ENCODE measurements at regions not wholly inside any gene's neighbourhood (a gene's known extent, or its start where the extent isn't known, plus 50 kb on each side); places are given as distances from the start of the nearest gene placed in this dataset.

GRCh38 chr12:85725991-85726390 lies 110.2 kb downstream of the RASSF9 start:
- ChIA-PET POLR2A (no interaction called here), CTCF (interaction anchor here (1.8 kb wide), 1 partner anchor 142 kb away, joined by 8 read pairs; no protein-coding TSS in a partner anchor)
- DNase-seq (ENCODE audit: low read depth, low spot score) = no peak
- TF ChIP-seq CTCF (IDR thresholded peaks at IDR 0.05; ENCODE audit: insufficient read depth, low read length, missing control alignments) = no peak
- H3K4me3 ChIP-seq (ENCODE audit: low read depth, low read length) = no peak overlapping the region

GRCh38 chr12:85733221-85733840 lies 102.9 kb downstream of the RASSF9 start:
- no peak for DNase-seq (ENCODE audit: low read depth, low spot score)
- no peak for TF ChIP-seq CTCF (IDR thresholded peaks at IDR 0.05; ENCODE audit: insufficient read depth, low read length, missing control alignments)
- ChIA-PET CTCF (no interaction called here), POLR2A (no interaction called here)
- no peak overlapping the region for H3K4me3 ChIP-seq (ENCODE audit: low read depth, low read length)

- POLR2A ChIA-PET = no interaction called here
- TF ChIP-seq CTCF (IDR thresholded peaks at IDR 0.05; ENCODE audit: insufficient read depth, low read length, missing control alignments) = no peak
- no peak overlapping the region for H3K4me3 ChIP-seq (ENCODE audit: low read depth, low read length)
- CTCF ChIA-PET = no interaction called here
- no peak for DNase-seq (ENCODE audit: low read depth, low spot score)
Observed at GRCh38 chr12:85733984-85734383, 102.2 kb downstream of the RASSF9 start.

- no peak overlapping the region for H3K4me3 ChIP-seq (ENCODE audit: low read depth, low read length)
- TF ChIP-seq CTCF (IDR thresholded peaks at IDR 0.05; ENCODE audit: insufficient read depth, low read length, missing control alignments) = no peak
- DNase-seq (ENCODE audit: low read depth, low spot score) = no peak
- POLR2A ChIA-PET = no interaction called here
- CTCF ChIA-PET = no interaction called here
Observed at GRCh38 chr12:85740186-85740585, 96.0 kb downstream of the RASSF9 start.

- CTCF ChIA-PET = no interaction called here
Observed at GRCh38 chr12:85741046-85741445, 95.2 kb downstream of the RASSF9 start.

GRCh38 chr12:85747941-85748495 lies 88.2 kb downstream of the RASSF9 start:
- ChIA-PET POLR2A (no interaction called here), CTCF (no interaction called here)
- no peak for TF ChIP-seq CTCF (IDR thresholded peaks at IDR 0.05; ENCODE audit: insufficient read depth, low read length, missing control alignments)
- DNase-seq (ENCODE audit: low read depth, low spot score) = no peak
- H3K4me3 ChIP-seq (ENCODE audit: low read depth, low read length) = no peak overlapping the region

More at GRCh38 chr12:85741046-85741445, 95.2 kb downstream of the RASSF9 start:
- no peak for DNase-seq (ENCODE audit: low read depth, low spot score)
- TF ChIP-seq CTCF (IDR thresholded peaks at IDR 0.05; ENCODE audit: insufficient read depth, low read length, missing control alignments) = no peak
- no peak overlapping the region for H3K4me3 ChIP-seq (ENCODE audit: low read depth, low read length)
- POLR2A ChIA-PET = no interaction called here

All from AG04449 (cell line).